Chondrocyte (in vitro differentiated cells): ENCODE measurements at regions not wholly inside any gene's neighbourhood (a gene's known extent, or its start where the extent isn't known, plus 50 kb on each side); places are given as distances from the start of the nearest gene placed in this dataset.
"Not testable (repeated sequence)": the region's sequence is repeated elsewhere in the genome, so short reads cannot be mapped to it uniquely, and the experiment has no call there.

Experiments used
- DNase-seq: peaks from one replicate; pipeline ENCODE4 v3.0.0; 2021; ENCODE audit warnings: mixed read lengths, low spot score
- H3K27ac Mint-ChIP-seq: one replicate; pipeline ENCODE4 v1.8.0; 2021; ENCODE audit warnings: mild to moderate bottlenecking, moderate library complexity, mixed read lengths; ENCODE audit not compliant: unreplicated experiment
- H3K27me3 Mint-ChIP-seq: 2 replicates; pipeline ENCODE4 v1.8.0; 2021; ENCODE audit warnings: low read depth, mixed read lengths
- H3K36me3 Mint-ChIP-seq: 2 replicates; pipeline ENCODE4 v1.8.0; 2021; ENCODE audit warnings: low read depth, mixed read lengths
- H3K4me1 Mint-ChIP-seq: 2 replicates; pipeline ENCODE4 v1.8.0; 2021; ENCODE audit warnings: low read depth, mild to moderate bottlenecking, mixed read lengths
- H3K4me3 Mint-ChIP-seq: one replicate; pipeline ENCODE4 v1.8.0; 2021; ENCODE audit warnings: mild to moderate bottlenecking, moderate library complexity, mixed read lengths; ENCODE audit not compliant: unreplicated experiment
- H3K9me3 Mint-ChIP-seq: 2 replicates; pipeline ENCODE4 v1.8.0; 2021; ENCODE audit warnings: low read depth, mixed read lengths
- CTCF ChIP-seq: fragments of 200-600 bp; sonication (generic); IDR thresholded peaks from 2 replicates; pipeline ENCODE4 v1.5.0; 2021; ENCODE audit warnings: antibody characterized with exemption, mild to moderate bottlenecking, moderate library complexity

- peaks cover 12% of the 10 kb centered on the region for H3K27me3 Mint-ChIP-seq
- no peak for DNase-seq
- H3K36me3 Mint-ChIP-seq, result peaks cover 4% of the 10 kb centered on the region
- no peak overlapping the region for H3K4me3 Mint-ChIP-seq
- no peaks in the 10 kb centered on the region for H3K4me1 Mint-ChIP-seq
- peaks cover 15% of the 10 kb centered on the region for H3K9me3 Mint-ChIP-seq
- H3K27ac Mint-ChIP-seq, result no peak overlapping the region
- TF ChIP-seq CTCF, result no peak
These were observed 93.1 kb downstream of the NXNL2 start for GRCh38 chr9:88628114-88628513.

- TF ChIP-seq CTCF, result no peak
- Mint-ChIP-seq H3K4me1 (no peaks in the 10 kb centered on the region), H3K36me3 (peaks cover 4% of the 10 kb centered on the region), H3K27ac (no peak overlapping the region), H3K9me3 (peaks cover 17% of the 10 kb centered on the region), H3K27me3 (peaks cover 12% of the 10 kb centered on the region), H3K4me3 (no peak overlapping the region)
- DNase-seq, result no peak
These were observed 93.8 kb downstream of the NXNL2 start for GRCh38 chr9:88628811-88629210.

GRCh38 chr9:88630574-88630973 is 95.6 kb downstream of the NXNL2 start:
- H3K36me3 Mint-ChIP-seq, H3K4me3 Mint-ChIP-seq, DNase-seq, H3K4me1 Mint-ChIP-seq, H3K27ac Mint-ChIP-seq: not testable (repeated sequence)
- Mint-ChIP-seq H3K9me3 (peaks cover 25% of the 10 kb centered on the region), H3K27me3 (peaks cover 12% of the 10 kb centered on the region)

GRCh38 chr9:88635151-88635550 is 100.2 kb downstream of the NXNL2 start:
- peaks cover 26% of the 10 kb centered on the region for H3K27me3 Mint-ChIP-seq
- H3K36me3 Mint-ChIP-seq, result peaks cover 11% of the 10 kb centered on the region
- H3K27ac Mint-ChIP-seq, result no peak overlapping the region
- H3K4me3 Mint-ChIP-seq, result no peak overlapping the region
- no peak for DNase-seq
- H3K4me1 Mint-ChIP-seq, result no peaks in the 10 kb centered on the region
- no peak for TF ChIP-seq CTCF
- H3K9me3 Mint-ChIP-seq, result peaks cover 49% of the 10 kb centered on the region

- peaks cover 25% of the 10 kb centered on the region for H3K27me3 Mint-ChIP-seq
- no peak overlapping the region for H3K4me3 Mint-ChIP-seq
- peaks cover 6% of the 10 kb centered on the region for H3K36me3 Mint-ChIP-seq
- H3K9me3 Mint-ChIP-seq, result peaks cover 24% of the 10 kb centered on the region
- no peak for DNase-seq
- no peak for TF ChIP-seq CTCF
- H3K4me1 Mint-ChIP-seq, result peaks cover 4% of the 10 kb centered on the region
- H3K27ac Mint-ChIP-seq, result no peak overlapping the region
These were observed 106.7 kb downstream of the NXNL2 start for GRCh38 chr9:88641456-88642240.

- H3K27me3 Mint-ChIP-seq, result peaks cover 23% of the 10 kb centered on the region
- peaks cover 17% of the 10 kb centered on the region for H3K9me3 Mint-ChIP-seq
- no peak overlapping the region for H3K27ac Mint-ChIP-seq
- H3K4me3 Mint-ChIP-seq, result no peak overlapping the region
- H3K4me1 Mint-ChIP-seq, result peaks cover 4% of the 10 kb centered on the region
- no peak for DNase-seq
- TF ChIP-seq CTCF, result no peak
- H3K36me3 Mint-ChIP-seq, result peaks cover 4% of the 10 kb centered on the region
These were observed 107.4 kb downstream of the NXNL2 start for GRCh38 chr9:88642336-88642735.
